ENCODE measurements at regions not wholly inside any gene's neighbourhood (a gene's known extent, or its start where the extent isn't known, plus 50 kb on each side); places are given as distances from the start of the nearest gene placed in this dataset.

DNA sequence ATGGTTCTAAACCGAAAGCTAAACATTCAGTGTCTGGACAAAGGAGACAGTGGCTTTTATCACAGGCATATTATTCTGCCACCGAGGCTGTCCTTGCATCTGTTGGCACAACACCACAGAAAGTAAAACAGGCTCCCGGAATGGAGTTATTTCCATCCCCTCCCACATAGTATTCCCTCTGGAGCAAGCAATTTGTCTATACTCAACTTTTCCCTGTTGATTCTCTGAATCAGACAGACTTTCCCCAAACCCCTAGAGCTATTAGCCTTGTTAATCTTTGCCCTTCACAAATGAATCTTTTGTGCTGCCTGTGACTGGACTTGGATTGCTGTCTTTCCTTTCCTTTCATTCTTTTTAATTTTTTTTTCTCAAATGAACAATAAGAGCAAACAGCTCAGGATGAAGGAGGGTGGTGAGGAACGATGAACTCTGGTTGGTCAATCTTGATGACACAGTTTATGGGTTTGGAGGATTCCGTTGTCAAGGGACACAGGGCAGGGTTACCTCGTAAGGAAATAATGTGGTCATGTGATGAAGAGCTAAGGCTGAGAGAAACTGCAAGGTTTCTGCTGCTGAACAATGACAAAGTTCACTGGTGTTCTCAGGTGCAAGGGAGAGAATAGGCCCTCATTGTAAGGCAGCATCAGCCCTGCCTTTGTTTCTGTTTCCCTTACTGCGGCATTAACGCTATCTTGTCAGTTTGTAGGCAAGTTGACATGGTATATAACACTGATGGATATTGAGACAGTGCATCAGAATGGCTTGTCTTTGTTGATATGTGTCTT is 275.0 kb upstream of the BMP2 start:
- DNase-seq, result no peak

DNA sequence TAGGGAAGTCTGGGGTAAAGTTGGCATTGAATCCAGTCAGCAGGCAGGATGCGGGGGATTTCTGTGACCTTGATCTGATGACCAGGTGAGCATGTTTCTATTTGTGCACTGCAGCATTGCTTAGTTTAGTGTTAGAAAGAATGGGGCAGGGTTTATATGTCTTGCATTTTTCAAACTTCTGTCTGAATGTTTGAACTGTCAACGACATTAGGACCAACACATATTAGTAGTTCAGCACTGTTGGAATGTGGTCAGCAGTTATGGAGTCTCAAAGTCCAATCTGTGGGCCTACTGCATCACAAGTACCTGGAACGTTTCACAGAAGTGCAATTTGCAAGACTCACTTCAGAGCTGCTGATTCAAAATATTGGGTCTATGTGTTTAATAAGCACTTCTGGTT is 276.6 kb upstream of the BMP2 start:
- DNase-seq, result no peak

DNA sequence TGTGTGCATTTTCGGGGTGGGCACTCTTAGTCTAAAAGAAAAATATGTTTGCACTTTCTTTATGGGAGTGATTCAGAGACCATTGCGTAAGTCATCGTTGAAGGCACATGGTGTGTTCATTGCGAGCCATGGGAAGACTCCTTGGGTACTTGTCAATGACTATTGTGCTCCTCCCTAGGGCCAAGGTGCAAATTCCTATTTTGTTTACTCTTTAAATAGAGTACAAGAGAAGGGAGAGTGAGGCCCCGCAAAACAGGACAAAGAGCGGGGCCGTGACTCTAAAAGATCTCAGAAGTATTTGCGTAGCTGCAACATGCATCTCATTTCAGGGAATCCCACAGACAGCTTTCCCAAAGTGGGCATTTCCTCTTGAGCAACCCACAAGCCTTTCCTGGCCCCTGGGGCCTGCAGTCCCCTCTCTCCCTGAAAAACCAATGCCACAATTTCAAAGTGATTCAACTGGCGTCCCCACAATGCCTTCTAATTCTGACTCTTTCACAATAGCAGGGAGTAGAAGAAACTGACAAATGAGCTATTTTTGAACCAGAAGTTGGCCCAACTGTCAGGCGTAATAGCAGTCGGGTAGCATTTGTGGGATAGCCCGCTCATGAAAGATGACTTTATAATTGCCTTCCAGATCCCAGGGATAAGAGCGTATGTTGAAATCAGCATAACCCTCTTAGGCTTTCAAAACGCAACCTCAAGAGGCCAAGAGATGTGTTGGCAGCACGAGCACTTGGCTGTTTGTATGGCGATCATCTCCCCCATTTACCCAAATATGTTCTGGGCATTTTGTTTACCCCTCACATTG is 277.9 kb upstream of the BMP2 start:
- DNase-seq, result no peak

DNA sequence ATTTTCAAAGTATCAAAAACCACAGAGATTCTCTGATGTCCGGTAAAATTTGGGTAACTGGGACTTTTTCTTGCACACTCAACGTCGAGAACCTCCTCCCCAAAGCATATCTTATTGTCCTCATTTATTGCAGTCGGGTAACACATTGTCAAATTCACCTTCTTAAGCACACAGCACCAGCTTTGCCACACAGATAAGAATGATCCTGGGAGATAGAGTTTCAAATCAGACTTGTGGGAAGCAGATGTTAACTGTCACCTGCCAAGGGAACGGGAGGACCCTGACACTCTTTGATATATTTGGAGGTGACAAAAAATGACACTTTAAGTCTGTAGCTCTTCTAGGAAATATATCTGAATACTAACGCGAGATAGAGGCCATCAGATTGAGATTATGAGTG is 282.1 kb upstream of the BMP2 start:
- no peak for DNase-seq

DNA sequence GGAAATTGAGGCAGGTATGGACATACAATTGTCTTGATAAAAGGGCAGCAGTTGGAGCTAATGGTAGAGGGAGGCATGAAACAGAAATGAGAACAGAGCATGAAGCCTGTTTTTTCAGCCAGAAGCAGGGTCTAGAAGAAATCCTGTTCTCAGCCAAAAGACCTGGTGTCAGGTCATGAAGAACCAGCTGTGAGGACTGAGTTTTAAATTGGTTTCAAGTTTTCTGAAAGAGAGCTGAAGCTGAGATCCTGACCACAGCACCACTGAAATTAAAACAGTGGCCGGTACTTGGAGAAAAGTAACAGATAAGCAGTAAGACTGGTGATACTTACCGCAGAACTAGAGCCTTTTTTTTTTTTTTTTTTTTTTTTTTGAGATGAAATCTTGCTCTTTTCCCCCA is 283.8 kb upstream of the BMP2 start:
- DNase-seq, result no peak

DNA sequence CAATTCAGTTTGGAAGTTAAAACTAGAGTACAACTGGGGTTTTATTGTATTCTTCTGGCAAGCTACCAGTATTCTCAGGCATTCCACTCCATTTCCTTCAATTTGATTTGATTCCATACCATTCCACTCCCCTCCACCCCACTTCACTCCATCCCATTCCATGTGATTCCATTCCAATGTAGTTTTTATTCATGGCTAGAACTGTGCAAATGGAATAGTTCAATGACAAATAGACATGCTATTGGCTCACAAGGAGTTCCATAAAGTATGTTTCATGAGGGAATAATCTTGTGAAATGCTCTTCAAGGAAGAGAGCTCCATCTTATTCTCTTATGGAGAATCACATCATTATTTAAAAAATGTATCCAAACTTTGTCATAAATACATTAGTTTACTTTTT is 285.0 kb upstream of the BMP2 start:
- DNase-seq, result no peak

DNA sequence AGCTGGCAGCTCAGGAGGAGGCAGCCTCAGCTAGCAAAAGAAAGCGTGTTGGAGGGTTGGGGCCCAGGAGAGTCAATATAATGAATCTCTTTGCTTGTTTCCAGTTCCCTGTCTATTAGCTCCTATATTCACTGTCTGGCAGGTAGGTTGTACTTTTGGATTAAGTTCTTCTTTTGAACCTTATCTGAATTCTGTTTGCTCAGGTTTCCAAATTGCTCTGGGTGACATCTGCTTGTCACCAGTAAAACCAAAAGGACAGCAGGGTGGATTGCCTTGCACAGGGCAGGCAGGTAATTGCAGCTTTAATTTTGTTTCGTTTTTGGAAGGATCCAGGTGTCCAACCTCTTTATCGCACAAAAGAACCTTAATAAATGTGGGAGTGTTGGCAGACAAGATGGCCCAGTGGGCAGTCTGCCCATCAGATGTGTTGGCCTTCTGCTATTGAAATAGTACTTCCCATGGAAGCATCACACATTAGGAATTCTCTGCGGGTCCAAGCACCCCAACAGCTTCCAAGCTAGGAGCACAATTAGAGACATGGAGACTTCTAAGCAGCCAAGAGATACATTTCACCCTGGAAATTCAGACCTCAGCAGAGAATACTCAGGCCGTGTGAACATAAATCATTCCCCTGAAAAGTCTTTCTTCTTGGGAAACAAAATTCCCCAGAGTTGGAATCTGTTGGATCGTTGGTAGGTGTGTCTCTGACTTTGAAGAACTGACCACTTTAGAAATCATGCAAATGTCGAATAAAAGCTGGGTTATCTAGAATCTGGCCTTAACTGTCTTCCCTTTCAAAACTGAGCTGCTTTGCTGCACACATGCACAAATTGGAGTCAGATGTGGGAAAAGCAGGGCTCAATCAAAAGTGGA is 286.9 kb upstream of the BMP2 start:
- DNase-seq, result no peak

DNA sequence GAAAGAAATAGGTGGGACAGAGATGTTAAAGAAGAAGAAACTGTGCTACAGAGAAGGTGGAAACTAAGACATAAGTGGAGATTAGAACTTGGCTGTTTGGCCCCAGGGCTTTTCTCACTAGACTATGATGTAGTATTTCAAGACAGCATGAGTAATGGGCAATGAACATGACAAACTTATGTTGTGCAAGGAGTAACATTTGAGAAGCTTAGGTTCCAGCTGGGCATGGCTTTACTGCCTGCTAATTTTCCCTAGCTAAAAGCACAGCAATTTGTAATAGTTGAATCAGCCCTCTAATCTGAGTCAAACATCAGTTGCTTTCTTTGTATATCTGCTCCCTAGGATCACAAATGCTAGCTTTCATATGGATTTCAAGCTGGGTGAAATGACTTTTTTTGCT is 294.3 kb upstream of the BMP2 start:
- DNase-seq, result no peak

DNA sequence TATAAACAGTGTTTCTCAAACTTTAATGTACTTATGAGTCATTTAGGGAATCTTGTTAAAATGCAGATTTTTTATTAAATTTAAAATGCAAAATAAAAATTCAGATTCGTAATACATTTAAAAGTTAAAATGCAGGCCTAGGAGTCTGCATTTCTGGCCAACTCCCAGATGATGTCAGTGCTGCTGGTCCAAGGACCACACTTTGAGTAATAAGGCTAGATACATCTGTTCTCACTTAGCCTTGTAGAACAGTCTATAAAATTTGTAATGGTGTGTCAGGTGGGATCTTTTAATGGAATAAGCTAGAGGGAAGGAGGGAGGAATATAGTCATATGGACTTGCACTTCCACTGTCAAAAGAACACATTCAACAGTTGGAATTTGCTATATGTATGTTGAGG is 295.6 kb upstream of the BMP2 start:
- no peak for DNase-seq

DNA sequence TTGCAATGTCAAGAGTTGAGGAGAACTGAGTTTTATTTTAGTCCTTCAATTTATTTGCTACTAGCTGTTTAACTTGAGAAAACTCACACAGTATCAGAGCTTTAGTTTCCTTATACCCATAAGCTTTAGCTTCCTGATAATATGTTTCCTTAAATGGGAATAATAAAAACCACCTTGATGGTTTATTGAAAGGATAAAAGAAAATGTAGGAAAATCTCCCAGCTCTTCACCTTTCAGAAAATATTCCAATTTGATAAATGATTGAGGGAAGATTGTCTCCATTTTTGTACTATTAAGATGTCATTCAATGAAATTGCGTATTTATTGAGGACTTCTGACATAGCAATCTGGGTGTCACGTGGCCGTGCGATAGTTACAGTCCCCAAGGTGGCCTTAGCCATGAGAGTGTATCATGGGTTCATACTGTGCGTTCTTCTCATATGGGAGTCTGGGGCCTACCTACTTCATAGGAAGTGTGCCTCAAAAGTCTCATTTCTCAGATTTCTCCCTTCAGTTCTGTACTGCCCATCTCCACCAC is 296.3 kb upstream of the BMP2 start:
- no peak for DNase-seq

DNA sequence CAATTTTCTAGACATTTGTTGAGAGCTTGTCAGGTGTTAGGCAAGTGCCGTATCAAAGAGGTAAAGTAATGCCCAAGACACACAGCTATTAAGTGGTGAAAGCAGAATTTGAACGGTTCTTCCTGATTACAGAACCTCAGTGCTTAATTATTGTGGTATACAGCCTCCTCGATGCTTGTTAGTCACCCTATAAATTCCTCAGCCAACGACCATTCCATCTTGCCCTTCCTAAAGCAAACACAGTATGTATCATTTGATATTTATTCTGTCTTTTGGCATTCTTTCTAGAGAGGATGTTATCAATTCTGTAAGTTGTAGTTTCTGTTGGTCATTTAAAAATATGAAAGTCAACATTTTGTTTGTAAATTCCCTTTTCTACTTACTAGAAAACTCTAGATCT is 297.8 kb upstream of the BMP2 start:
- no peak for DNase-seq

DNA sequence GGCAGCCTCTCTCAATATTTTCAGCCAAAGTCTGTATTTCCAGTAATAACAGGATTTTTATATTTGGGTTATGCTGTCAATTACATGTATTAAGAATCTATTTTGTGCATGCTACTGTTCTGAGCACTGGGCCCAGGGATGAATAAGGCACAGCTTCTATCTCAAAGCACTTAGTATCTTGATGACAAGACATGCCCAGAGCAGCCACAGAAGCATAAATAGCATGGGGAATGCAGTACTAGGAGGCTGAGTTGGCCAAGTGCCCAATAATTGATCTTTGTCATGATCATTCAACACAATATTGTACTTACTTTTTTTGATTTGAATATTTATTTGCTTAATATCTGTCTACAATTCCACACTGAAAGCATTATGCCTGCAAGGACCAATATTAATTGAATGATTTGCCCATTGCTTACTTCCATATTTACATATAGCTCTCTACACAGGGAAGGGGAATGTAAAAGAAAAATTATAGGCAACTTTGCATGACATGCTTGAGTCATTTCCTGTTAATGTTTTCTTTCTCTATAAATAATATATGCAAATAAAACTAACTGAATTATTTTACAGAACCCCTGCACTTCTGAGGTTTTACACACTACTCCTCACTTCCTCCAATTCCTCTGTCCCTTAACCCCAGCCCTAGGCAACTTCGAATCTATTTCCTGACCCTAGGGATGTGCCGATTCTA is 298.9 kb upstream of the BMP2 start:
- no peak for DNase-seq

DNA sequence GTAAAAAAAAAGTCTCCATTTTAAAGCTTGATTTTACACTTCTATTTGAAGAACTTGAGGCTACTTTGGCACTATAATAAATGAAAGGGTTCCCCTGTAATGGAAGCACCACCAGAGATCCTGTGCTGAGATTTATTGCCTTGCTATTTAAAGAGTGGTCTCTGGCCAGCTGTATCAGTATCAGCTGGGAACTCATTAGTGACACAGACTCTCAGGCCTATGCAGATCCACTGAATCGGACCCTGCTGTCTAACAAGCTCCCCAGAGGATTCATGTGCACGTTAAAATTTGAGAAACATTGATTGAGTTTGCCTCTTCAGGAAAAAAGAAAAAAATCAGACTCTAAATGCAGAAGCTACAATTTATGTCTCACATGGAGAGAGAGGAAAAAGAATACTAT is 299.9 kb upstream of the BMP2 start:
- DNase-seq, result no peak

DNA sequence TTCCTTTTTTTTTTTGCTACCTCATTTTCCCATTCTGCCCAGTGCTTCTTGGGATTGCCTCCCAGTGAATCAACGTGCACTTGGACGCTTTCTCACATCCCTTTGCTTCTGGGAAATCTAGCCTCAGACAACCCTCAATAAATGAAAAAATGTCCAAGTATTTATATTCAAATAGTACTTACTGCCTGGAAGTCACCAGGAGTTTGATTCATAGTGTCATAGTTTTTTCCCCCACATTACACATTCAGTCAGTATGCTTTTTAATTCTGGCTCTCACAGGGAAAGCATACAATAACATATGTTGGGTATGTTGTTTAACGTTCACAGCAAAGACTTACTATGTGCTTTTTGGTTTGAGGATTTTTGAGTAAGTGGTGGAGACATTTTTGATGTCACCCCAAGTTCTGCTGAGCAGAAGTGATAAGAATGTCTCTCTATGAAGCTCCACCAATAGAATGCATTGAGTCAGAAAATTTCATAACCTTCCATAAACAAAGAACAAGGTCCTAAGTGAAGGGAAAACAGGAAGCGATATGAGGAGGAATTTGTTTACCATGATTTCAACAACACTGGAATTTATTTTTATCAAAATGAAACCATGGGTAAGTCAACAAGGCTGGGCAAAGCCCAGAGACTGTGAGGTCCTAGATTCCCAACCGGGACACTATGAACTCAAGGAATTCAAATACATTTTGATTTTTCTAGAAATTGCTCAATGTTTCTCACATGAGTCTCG is 301.2 kb upstream of the BMP2 start:
- no peak for DNase-seq

DNA sequence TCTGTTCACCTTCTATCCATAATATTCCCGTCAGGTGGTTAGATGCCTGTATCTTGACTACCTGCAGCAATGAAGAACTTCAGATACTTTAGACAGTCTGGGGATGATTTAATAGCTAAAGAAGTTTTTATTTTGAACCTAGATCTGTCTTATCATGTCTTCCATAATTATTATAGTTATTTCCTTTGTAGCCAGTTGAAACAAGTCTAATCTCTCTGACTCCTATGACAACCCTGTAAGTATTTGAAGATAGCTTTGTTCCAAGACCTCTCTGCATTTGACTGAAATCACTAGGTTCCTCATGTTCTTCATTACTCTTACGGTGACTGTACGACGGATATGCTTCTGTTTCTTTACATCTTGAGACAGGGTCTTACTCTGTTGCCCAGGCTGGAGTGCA is 316.6 kb upstream of the BMP2 start:
- DNase-seq, result no peak

DNA sequence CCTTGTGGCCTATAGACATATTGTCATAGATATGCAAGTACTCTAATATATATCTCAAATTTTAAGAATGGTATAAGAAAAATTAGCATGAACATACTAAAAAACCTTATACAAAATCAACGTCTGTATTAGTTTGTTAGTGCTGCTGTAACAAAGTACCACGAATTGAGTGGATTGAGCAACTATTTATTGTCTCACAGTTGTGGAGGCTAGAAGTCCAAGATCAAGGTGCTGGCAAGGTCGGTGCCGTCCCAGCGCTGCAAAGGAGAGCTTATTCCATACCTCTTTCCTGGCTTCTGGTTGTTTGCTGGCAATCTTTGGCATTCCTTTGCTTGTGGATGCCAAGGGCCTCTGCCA is 317.6 kb upstream of the FERMT1 start:
- DNase-seq, result no peak

DNA sequence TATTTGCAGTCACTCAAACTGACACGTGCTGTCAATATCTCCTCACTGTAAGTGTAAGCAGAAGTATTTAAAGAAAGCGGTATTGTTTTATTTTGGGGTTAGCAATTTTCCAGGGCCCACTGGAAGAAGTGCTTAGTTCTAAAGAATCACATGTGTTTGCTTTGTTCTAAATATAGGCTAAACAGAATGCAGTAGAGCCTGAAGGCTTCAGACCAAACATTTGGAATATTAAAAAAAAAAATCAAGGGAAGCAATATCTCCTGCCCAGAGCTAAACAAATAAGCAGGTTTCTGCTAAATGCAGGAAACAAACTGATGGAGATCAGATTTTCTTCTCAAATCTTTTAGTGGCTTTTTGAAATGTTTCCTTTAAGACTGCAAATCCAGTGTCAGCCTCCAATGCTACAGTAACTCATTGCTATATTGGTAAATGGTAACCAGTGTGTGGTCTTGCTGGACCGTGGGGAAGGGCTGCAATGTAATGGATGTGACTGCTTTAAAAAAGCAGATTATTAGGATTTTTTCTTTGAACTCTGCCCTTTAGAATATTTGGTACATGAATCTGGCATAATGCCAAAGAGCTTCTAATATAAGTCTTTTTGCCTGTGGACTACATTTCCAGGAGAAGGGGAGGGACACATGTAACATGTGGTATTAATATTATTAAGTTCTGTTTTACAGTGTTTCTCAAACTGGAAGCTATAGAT is 317.1 kb upstream of the FERMT1 start:
- no peak for DNase-seq

DNA sequence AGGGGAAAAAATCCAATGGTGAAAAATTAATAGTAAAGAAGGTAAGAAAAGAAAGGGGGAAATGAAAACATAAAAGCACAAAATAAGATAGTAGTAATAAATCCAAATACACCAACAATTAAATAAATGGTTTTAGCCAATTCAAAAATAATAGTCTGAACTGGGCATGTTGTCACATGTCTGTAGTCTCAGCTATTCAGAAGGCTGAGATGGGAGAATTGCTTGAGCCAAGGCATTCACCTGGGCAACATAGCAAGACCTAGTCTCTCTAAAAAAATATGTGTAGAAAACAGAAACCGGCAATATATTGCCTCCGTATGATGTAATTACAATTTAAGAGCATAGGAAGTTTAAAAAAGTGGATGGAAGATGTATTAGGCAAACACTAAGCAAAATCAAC is 311.3 kb upstream of the FERMT1 start:
- no peak for DNase-seq

DNA sequence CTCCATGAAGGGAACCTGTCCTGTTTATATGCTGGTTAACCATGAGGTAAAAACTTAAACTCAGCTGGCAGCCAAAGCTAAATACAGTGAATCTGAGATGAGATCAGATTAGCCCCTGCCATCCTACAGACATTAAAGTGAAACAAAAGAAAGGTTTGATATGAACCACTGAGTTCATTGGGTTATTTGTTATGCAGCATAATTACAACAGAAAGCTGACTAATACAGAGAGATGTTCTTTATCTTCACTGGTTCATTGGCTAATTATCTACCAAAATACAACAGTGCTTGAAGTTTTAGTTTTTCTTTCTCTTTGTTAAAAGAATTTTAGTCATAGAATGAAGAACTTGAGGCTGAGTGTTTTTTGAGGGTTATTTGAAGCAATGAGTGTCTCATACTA is 307.6 kb upstream of the FERMT1 start:
- DNase-seq, result no peak

DNA sequence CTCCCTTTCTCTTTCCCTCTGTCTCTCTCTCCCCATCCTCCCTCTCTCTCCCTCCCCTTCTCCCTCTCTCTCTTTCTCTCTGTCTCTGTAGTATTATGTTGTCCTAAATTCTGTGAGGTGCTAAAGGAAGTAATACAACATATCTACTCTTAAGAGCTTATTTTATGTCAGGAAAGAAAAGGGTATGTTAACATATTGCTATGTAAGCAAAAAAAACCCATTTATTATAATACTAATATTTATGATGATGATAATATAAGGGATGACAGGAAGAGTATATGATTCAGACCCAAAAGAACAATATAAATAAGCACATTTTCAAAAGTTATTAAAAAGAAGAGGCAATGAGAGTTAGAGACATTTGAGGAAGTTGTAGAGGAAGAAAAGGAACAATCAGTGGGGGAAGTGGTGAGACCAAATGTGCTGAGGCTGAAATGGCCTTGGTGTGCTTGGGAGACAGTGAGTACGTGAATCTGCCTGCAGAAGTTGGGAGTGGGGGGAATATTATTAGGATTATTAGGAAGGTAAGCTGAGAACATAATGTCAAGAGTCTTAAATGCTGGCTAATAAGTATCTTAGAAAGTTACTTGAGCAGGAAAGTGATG is 303.6 kb upstream of the FERMT1 start:
- DNase-seq, result no peak
